ENCODE measurements at regions not wholly inside any gene's neighbourhood (a gene's known extent, or its start where the extent isn't known, plus 50 kb on each side); places are given as distances from the start of the nearest gene placed in this dataset.

DNA sequence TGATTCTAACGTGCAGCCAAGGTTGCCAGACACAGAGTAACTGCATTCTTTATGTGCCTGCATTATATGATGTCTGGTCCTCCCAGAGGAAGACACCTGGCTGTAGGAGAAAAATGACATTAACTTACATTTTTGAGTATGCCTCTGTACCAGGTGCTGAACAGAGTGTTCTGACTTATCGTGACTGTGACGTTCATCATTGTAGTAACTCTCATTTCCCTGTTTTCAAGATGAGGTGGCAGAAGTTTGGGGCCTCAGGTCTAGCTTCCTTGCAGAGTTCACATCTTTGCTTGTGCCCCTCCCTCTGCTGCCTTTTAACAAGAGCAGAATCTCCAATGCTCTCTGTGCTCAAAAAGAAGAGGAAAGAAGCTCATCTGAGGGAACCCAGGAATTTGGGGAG lies 488.0 kb downstream of the AJAP1 start:
- TF ChIP-seq POLR2A (IDR thresholded peaks at IDR 0.05), result no peak
- TF ChIP-seq, protein P1, sequence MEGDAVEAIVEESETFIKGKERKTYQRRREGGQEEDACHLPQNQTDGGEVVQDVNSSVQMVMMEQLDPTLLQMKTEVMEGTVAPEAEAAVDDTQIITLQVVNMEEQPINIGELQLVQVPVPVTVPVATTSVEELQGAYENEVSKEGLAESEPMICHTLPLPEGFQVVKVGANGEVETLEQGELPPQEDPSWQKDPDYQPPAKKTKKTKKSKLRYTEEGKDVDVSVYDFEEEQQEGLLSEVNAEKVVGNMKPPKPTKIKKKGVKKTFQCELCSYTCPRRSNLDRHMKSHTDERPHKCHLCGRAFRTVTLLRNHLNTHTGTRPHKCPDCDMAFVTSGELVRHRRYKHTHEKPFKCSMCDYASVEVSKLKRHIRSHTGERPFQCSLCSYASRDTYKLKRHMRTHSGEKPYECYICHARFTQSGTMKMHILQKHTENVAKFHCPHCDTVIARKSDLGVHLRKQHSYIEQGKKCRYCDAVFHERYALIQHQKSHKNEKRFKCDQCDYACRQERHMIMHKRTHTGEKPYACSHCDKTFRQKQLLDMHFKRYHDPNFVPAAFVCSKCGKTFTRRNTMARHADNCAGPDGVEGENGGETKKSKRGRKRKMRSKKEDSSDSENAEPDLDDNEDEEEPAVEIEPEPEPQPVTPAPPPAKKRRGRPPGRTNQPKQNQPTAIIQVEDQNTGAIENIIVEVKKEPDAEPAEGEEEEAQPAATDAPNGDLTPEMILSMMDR (IDR thresholded peaks at IDR 0.05), result no peak

All from body of pancreas (tissue), 4 donors.